ENCODE measurements at regions not wholly inside any gene's neighbourhood (a gene's known extent, or its start where the extent isn't known, plus 50 kb on each side); places are given as distances from the start of the nearest gene placed in this dataset.

- DNase-seq (ENCODE audit: low spot score), result no peak
These were observed 85.0 kb upstream of the RAB3GAP2 start for GRCh38 chr1:220356981-220357850.

DNA sequence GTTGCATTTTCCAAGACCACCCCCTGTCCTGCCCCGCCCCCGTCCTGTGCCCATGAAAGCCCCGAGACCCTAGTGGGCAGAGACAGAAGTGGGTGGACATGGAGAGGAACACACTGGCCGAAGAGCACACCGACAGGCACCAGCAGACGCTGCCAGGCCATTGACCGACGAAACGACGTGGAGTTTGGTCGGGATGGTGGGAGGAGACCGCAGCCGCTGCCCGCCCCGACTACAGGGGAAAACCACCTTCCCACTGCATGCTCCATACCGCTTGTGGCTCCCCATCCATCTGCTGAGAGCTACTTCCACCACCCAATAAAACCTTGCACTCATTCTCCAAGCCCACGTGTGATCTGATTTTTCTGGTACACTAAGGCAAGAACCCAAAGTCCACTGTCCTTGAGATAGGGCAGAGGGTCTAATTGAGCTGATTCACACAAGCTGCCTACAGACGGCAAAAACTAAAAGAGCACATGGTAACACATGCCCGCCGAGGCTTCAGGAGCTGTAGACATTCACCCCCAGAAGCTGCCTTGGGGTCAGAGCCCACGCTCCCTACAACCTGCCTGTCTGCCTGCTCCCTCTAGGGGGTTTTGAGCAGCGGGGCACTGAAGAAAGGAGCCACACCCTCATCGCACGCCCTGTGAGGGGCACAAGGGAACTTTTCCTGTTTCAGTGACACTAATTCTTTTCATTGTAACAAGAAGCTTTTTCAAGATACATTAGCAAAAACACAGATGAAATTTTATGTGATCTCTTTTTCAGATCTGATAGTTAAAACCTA is 81.2 kb upstream of the RAB3GAP2 start:
- no peak for DNase-seq (ENCODE audit: low spot score)

GRCh38 chr1:220348211-220348610 is 76.0 kb upstream of the RAB3GAP2 start:
- no peak for DNase-seq (ENCODE audit: low spot score)

GRCh38 chr1:220347654-220348175 is 75.5 kb upstream of the RAB3GAP2 start:
- DNase-seq (ENCODE audit: low spot score), result no peak

DNA sequence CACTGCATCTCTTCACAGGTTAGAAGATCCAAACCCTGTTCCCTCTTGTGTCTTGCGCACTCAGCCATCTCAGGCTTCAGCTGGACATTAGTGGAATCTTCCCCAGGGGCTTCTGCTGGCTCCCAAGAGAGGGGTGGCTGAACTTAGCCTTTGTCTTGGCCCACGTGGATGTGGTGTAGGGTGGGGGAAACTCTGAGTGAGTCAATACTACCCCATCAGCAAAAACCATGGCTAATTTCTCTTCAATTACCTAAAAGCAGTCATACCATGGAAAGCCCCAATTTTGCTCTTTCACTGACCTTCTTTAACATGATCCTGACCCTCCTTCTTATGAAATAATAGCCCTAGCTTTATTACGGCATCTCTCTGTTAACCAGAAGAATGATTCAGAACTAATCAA is 72.5 kb upstream of the RAB3GAP2 start:
- DNase-seq (ENCODE audit: low spot score), result no peak

GRCh38 chr1:220342853-220343252 is 70.6 kb upstream of the RAB3GAP2 start:
- DNase-seq (ENCODE audit: low spot score), result no peak

DNA sequence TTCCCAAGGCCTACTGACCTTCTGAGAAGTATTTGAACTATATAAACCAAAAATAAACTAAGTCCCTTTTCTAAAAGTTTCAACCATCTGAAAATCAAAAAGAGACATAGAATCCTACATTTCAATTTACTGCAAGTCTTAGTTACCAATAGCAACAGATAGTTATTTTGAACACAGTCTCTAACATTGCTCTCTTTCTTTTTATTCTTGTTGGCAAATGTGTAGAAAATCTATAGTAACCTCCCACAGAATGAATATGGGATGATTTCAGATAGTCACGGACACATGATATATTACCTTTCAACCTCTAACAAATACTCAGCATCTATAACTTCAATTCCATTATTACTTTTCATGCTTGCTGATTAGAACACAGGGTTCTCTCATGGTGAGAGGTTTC is 68.9 kb upstream of the RAB3GAP2 start:
- no peak for DNase-seq (ENCODE audit: low spot score)

GRCh38 chr1:220339581-220339980 is 67.3 kb upstream of the RAB3GAP2 start:
- no peak for DNase-seq (ENCODE audit: low spot score)

- DNase-seq (ENCODE audit: low spot score), result no peak
These were observed 66.5 kb upstream of the RAB3GAP2 start for GRCh38 chr1:220338759-220339158.

- no peak for DNase-seq (ENCODE audit: low spot score)
These were observed 64.3 kb upstream of the RAB3GAP2 start for GRCh38 chr1:220336391-220337031.

DNA sequence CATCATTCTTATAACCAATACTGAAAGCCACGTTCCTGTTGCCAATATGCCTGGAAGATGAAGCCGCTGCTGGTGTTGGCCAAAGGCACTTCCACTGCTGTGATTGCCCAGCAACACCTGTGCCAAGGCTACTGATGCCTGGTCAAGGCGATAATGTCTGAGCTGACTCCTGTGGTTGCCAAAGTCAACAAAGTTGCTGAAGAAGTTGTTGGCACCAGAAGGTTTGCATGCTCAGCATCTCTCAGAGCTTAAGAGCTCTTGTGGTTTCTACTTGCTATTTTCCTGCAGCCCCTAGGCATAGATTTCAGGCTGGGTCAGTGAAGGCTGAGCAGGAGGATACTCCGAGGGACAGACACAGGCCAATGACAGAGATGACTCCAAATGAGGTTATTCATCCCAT is 63.4 kb upstream of the RAB3GAP2 start:
- no peak for DNase-seq (ENCODE audit: low spot score)

DNA sequence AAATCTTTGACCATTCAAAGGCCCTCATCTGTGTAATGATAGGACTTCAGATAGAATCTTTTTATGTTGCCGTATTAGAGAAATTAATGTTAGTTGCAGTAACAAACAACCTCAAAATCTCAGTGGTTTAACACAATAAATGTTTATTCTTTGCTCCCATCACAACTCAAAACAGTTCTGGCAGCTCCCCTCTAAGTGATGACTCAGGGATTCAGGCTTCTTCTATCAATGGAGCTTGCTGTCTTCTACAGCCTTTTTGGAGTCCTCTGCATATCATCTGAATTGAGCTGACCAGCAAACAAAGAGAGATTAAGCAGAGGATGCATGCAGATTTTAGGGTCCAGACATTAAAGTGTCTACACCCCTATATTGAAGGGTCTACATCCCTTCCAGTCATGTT is 59.1 kb upstream of the RAB3GAP2 start:
- DNase-seq (ENCODE audit: low spot score), result no peak

- no peak for DNase-seq (ENCODE audit: low spot score)
These were observed 58.0 kb upstream of the RAB3GAP2 start for GRCh38 chr1:220330265-220330664.

DNA sequence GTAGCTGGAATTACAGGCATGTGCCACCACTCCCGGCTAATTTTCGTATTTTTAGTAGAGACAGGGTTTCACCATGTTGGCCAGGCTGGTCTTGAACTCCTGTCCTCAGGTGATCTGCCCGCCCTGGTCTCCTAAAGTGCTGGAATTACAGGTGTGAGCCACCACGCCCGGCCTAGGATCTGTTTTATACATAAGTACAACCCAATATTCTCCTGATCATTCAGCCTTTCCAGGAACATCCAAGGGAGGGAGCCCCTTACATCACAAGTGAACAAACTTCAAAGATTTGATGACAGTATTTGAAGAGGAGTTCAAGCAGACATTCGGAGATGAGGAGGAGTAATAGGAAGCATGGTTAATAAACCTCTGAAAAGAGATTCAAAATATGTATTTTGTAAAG is 54.9 kb upstream of the RAB3GAP2 start:
- no peak for DNase-seq (ENCODE audit: low spot score)

DNA sequence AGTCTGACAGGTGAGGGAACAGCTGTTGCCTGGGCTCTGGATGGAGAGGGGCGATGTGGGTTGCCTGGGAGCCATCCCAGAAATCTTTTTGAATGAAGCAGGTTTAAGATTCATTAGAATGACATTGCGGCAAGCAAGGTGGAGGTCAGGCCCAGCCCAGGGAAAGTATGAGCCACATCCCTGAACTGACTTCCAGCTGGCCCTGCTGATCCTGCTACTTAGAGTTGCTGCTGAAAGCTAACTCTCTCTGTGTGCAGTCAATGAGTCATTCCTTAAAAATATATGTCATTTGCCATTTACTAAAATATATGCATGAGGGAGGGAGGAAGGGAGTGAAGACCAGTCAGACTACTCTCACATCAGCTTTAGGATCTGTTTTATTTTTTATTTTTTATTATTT is 54.3 kb upstream of the RAB3GAP2 start:
- peak; percentile 2 for DNase-seq (ENCODE audit: low spot score)

GRCh38 chr1:220325306-220325995 is 53.2 kb upstream of the RAB3GAP2 start:
- no peak for DNase-seq (ENCODE audit: low spot score)

DNA sequence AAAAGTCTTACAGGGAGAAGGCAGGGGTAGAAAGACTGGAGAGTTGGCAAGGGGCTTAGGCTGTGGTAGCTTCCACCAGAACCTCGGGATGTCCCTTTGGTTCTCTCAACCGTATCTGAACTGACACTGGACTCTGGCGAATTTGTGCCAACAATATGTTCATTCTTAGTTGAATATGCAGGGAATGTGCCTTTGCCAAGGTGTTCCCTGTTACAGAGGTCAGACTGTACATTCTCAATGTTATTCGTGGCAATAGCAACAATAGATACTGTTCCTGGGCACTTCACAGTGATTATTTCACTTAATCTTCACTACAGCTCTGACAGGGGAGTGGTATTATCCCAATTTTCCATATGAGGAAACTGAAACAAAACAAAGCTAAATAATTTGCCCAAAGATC is 51.5 kb upstream of the RAB3GAP2 start:
- no peak for DNase-seq (ENCODE audit: low spot score)

DNA sequence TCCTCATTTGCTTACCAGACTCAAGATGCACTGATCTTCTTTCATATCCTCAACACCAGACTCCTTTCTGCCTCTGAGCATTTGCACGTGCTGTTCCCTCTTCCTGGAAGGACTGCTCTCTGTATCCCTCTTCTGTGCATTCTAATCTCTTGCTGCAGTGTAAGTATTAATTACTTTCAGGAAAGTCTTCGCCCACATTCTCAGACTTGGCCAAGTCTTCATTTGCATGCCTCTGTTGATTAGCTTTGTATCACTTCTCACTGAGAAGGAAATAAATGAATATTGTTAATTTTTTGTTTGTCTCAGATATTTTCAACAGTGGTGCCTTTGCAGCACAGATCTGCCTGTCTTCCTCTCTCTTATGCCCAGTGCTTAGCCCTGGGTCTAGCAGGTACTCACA is 50.3 kb upstream of the RAB3GAP2 start:
- DNase-seq (ENCODE audit: low spot score), result no peak
